Nephron progenitor cell (in vitro differentiated cells): ENCODE measurements at regions not wholly inside any gene's neighbourhood (a gene's known extent, or its start where the extent isn't known, plus 50 kb on each side); places are given as distances from the start of the nearest gene placed in this dataset.

Experiments used
- DNase-seq: peaks from one replicate; pipeline ENCODE4 v3.0.0; 2021
- H3K27ac Mint-ChIP-seq: 2 replicates; pipeline ENCODE4 v1.8.0; 2021; ENCODE audit warnings: mild to moderate bottlenecking, moderate library complexity, mixed read lengths
- H3K27me3 Mint-ChIP-seq: 2 replicates; pipeline ENCODE4 v1.8.0; 2021; ENCODE audit warnings: mild to moderate bottlenecking, low read depth, mixed read lengths; ENCODE audit not compliant: poor library complexity
- H3K36me3 Mint-ChIP-seq: 2 replicates; pipeline ENCODE4 v1.8.0; 2021; ENCODE audit warnings: low read depth, mixed read lengths
- H3K4me1 Mint-ChIP-seq: 2 replicates; pipeline ENCODE4 v1.8.0; 2021; ENCODE audit warnings: mixed read lengths
- H3K4me3 Mint-ChIP-seq: 2 replicates; pipeline ENCODE4 v1.8.0; 2021; ENCODE audit warnings: mild to moderate bottlenecking, moderate library complexity, mixed read lengths
- H3K9me3 Mint-ChIP-seq: 2 replicates; pipeline ENCODE4 v1.8.0; 2021; ENCODE audit warnings: mild to moderate bottlenecking, moderate library complexity, mixed read lengths
- TF ChIP-seq, protein P1 (sequence below): fragments of 200-600 bp; sonication (generic); IDR thresholded peaks from 2 replicates; pipeline ENCODE4 v1.5.0; 2021; ENCODE audit warnings: antibody characterized with exemption

- no peaks in the 10 kb centered on the region for H3K36me3 Mint-ChIP-seq
- H3K27ac Mint-ChIP-seq: no peak overlapping the region
- DNase-seq: no peak
- H3K4me3 Mint-ChIP-seq: no peak overlapping the region
- H3K27me3 Mint-ChIP-seq: peaks cover 4% of the 10 kb centered on the region
- H3K4me1 Mint-ChIP-seq: peaks cover 5% of the 10 kb centered on the region
- peaks cover under 1% of the 10 kb centered on the region for H3K9me3 Mint-ChIP-seq
- TF ChIP-seq, protein P1, sequence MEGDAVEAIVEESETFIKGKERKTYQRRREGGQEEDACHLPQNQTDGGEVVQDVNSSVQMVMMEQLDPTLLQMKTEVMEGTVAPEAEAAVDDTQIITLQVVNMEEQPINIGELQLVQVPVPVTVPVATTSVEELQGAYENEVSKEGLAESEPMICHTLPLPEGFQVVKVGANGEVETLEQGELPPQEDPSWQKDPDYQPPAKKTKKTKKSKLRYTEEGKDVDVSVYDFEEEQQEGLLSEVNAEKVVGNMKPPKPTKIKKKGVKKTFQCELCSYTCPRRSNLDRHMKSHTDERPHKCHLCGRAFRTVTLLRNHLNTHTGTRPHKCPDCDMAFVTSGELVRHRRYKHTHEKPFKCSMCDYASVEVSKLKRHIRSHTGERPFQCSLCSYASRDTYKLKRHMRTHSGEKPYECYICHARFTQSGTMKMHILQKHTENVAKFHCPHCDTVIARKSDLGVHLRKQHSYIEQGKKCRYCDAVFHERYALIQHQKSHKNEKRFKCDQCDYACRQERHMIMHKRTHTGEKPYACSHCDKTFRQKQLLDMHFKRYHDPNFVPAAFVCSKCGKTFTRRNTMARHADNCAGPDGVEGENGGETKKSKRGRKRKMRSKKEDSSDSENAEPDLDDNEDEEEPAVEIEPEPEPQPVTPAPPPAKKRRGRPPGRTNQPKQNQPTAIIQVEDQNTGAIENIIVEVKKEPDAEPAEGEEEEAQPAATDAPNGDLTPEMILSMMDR: no peak
Observed at GRCh38 chr10:47133871-47134570, 166.0 kb upstream of the GDF10 start.

GRCh38 chr10:47136866-47137265 is 163.1 kb upstream of the GDF10 start:
- Mint-ChIP-seq H3K4me3 (no peak overlapping the region), H3K4me1 (peaks cover 9% of the 10 kb centered on the region)

DNA sequence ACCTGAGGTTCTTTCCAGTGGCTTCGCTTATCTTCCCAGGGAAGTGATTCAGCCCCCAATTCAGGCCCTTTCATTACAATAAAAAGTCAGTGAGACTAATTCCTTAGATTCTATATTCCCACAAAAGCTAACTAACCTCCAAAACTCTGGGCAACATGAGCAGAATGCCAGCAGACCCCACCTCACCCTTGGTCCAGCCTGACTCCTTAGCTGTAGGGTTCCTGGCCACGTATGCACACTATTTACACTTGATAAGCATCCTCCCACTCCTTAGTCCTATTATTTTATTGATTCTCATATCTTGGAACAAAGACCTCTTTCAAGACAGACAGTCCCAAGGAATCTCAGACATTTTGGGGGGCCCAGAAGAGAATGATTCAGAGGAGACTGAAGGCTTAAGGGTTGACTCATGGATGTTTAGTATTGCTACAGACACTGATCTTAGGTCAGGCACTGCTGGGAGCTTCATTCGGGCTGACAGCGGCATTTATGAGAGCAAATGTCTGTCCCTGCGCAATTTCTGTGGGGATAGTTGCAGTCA is 162.6 kb upstream of the GDF10 start:
- Mint-ChIP-seq H3K4me1 (peaks cover 9% of the 10 kb centered on the region), H3K27me3 (peaks cover 6% of the 10 kb centered on the region), H3K27ac (no peak overlapping the region), H3K4me3 (no peak overlapping the region), H3K36me3 (no peaks in the 10 kb centered on the region), H3K9me3 (peaks cover 3% of the 10 kb centered on the region)
- TF ChIP-seq, protein P1: no peak
- no peak for DNase-seq

More at GRCh38 chr10:47136866-47137265, 163.1 kb upstream of the GDF10 start:
- DNase-seq: no peak
- TF ChIP-seq, protein P1: no peak
- Mint-ChIP-seq H3K9me3 (peaks cover 3% of the 10 kb centered on the region), H3K27ac (no peak overlapping the region), H3K36me3 (no peaks in the 10 kb centered on the region), H3K27me3 (peaks cover 4% of the 10 kb centered on the region)

DNA sequence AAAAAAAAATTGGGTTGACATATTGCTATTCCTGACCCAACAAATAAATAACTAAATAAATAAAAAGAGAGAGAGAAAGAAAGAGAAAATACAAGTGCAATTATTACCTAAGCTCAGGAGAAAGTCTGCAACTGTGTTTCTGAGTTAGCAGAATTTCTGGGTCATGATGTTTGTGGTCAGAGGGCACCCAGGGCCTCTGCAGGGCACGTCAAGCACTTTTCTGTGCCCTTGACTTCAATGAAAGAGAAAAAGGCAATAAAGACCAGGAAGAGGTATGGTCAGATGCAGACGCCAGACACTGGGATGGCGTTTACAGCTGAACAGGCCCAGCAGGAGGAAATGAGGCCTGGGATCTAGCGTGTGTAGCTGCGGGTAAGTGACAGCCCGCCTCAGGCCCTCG is 160.9 kb upstream of the GDF10 start:
- Mint-ChIP-seq H3K27me3 (peaks cover 6% of the 10 kb centered on the region), H3K36me3 (no peaks in the 10 kb centered on the region), H3K4me1 (peaks cover 10% of the 10 kb centered on the region), H3K9me3 (peaks cover 3% of the 10 kb centered on the region), H3K27ac (no peak overlapping the region), H3K4me3 (no peak overlapping the region)
- TF ChIP-seq, protein P1: no peak
- no peak for DNase-seq

DNA sequence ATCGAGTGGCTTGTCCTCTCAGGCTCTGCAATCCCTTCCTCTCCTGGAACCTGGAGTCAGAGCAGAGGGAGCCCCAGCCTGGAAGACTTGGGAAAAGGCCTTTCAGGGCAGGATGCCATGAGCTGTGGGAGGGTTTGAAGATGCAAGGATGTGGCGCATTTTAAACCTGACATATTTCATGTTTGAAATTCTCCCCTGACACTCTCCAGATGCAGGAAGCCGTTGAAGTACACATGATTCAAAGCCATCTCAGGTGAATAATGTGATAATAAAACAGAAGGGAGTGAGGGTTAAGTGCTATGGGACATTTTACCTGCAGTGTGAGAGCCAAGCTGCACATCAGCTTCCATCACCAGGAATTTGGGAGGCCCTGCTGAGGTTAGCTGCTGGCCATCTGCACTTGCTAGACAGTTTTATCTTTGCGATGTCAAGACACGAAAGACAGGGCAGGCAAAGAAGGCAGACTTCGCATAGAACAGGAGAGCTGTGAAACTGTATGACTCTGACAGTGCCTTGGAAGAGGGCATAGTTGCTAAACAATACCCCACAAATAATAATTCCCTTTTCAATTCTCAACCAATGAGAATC is 159.1 kb upstream of the GDF10 start:
- H3K36me3 Mint-ChIP-seq: no peaks in the 10 kb centered on the region
- H3K27me3 Mint-ChIP-seq: peaks cover 9% of the 10 kb centered on the region
- peaks cover 3% of the 10 kb centered on the region for H3K9me3 Mint-ChIP-seq
- TF ChIP-seq, protein P1: no peak
- no peak overlapping the region for H3K27ac Mint-ChIP-seq
- DNase-seq: no peak
- peaks cover 22% of the 10 kb centered on the region for H3K4me1 Mint-ChIP-seq
- H3K4me3 Mint-ChIP-seq: no peak overlapping the region
